OCI-LY1 (cell line): ENCODE measurements at regions not wholly inside any gene's neighbourhood (a gene's known extent, or its start where the extent isn't known, plus 50 kb on each side); places are given as distances from the start of the nearest gene placed in this dataset.

Experiments
- H2AFZ ChIP-seq: fragments of 200-600 bp; sonication (generic), shearing (Covaris generic); 2 replicates; pipeline ENCODE4 v1.6.0; 2014; ENCODE audit warnings: antibody characterized with exemption, mild to moderate bottlenecking, low read length
- H3F3A ChIP-seq: fragments of 200-600 bp; sonication (generic), shearing (Covaris generic); 2 replicates; pipeline ENCODE4 v1.6.0; 2014; ENCODE audit warnings: mild to moderate bottlenecking, antibody characterized with exemption, low read length, moderate library complexity; ENCODE audit not compliant: insufficient read depth
- H3K27ac ChIP-seq: fragments of 200-600 bp; sonication (generic); 2 replicates; pipeline ENCODE4 v1.5.1; 2014; ENCODE audit warnings: low read length, mixed run types, mild to moderate bottlenecking, low read depth; ENCODE audit not compliant: poor library complexity, severe bottlenecking
- H3K27me3 ChIP-seq: fragments of 200-600 bp; sonication (generic); 2 replicates; pipeline ENCODE4 v1.6.0; 2014; ENCODE audit warnings: antibody characterized with exemption, mild to moderate bottlenecking, low read length, moderate library complexity; ENCODE audit not compliant: insufficient read depth
- H3K36me3 ChIP-seq: fragments of 200-600 bp; sonication (generic); 2 replicates; pipeline ENCODE4 v1.6.1; 2014; ENCODE audit warnings: mild to moderate bottlenecking, antibody characterized with exemption, low read length, moderate library complexity, mixed read lengths; ENCODE audit not compliant: insufficient read depth
- H3K4me1 ChIP-seq: fragments of 200-600 bp; sonication (generic); 2 replicates; pipeline ENCODE4 v1.5.1; 2014; ENCODE audit warnings: mild to moderate bottlenecking, low read length, moderate library complexity; ENCODE audit not compliant: insufficient read depth, severe bottlenecking
- H3K4me2 ChIP-seq: fragments of 200-600 bp; sonication (generic), shearing (Covaris generic); 2 replicates; pipeline ENCODE4 v1.6.1; 2014; ENCODE audit warnings: low read length
- H3K4me3 ChIP-seq: fragments of 200-600 bp; sonication (generic); 2 replicates; pipeline ENCODE4 v1.5.1; 2014; ENCODE audit warnings: low read length, low read depth, mild to moderate bottlenecking, mixed read lengths; ENCODE audit not compliant: poor library complexity, severe bottlenecking
- H3K79me2 ChIP-seq: fragments of 200-600 bp; shearing (Covaris generic); 2 replicates; pipeline ENCODE4 v1.6.1; 2016; ENCODE audit warnings: mixed run types, low read length, mixed read lengths; ENCODE audit not compliant: insufficient read depth
- H3K9ac ChIP-seq: fragments of 200-600 bp; sonication (generic), shearing (Covaris generic); 2 replicates; pipeline ENCODE4 v1.6.1; 2014; ENCODE audit warnings: mild to moderate bottlenecking, low read length, mixed read lengths
- H3K9me2 ChIP-seq: fragments of 200-600 bp; sonication (generic), shearing (Covaris generic); 2 replicates; pipeline ENCODE4 v1.6.1; 2014; ENCODE audit warnings: low read depth, mild to moderate bottlenecking, low read length, mixed read lengths
- H3K9me3 ChIP-seq: fragments of 200-600 bp; shearing (Covaris generic); 2 replicates; pipeline ENCODE4 v1.6.1; 2014; ENCODE audit warnings: low read length, mixed read lengths
- H4K20me1 ChIP-seq: fragments of 200-600 bp; sonication (generic), shearing (Covaris generic); 2 replicates; pipeline ENCODE4 v1.6.0; 2016; ENCODE audit warnings: mild to moderate bottlenecking, low read length; ENCODE audit not compliant: insufficient read depth
- EZH2 ChIP-seq: fragments of 200-600 bp; sonication (generic), shearing (Covaris generic); IDR thresholded peaks from 2 replicates; pipeline ENCODE4 v1.8.0; 2017; ENCODE audit warnings: borderline replicate concordance, mixed run types, mild to moderate bottlenecking, antibody characterized with exemption, low read length, moderate library complexity, mixed read lengths
- TF ChIP-seq, protein P1 (sequence below): fragments of 200-600 bp; sonication (generic), shearing (Covaris generic); IDR thresholded peaks from 2 replicates; pipeline ENCODE4 v1.5.1; 2017; ENCODE audit warnings: mild to moderate bottlenecking, antibody characterized with exemption, low read length, moderate library complexity, mixed read lengths

DNA sequence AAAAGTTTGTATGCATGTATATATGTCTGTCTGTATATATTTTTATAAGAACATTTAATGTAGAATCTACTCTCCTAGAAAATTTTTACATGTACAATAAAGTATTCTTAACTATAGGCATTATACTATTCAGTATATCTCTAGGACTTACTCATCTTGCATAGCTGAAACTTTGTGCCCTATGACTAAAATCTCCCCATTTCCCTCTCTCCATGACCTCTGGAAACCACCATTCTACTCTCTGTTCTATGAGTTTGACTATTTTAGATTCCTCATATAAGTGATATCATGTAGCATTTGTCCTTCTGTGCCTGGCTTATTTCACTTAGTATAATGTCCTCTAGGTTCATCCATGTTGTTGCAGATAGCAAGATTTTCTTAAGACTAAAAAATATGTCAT is 205.1 kb upstream of the SMLR1 start:
- Histone ChIP-seq H3K4me1 (no peaks in the 10 kb centered on the region), H3K27ac (no peak overlapping the region), H3K27me3 (no peaks in the 10 kb centered on the region), H3K9me3 (no peaks in the 10 kb centered on the region), H3K79me2 (no peaks in the 10 kb centered on the region), H3K36me3 (no peaks in the 10 kb centered on the region), H3F3A (no peaks in the 10 kb centered on the region), H2AFZ (no peak overlapping the region), H3K4me2 (no peak overlapping the region), H3K9me2 (no peaks in the 10 kb centered on the region), H4K20me1 (no peaks in the 10 kb centered on the region), H3K9ac (no peak overlapping the region), H3K4me3 (no peak overlapping the region)
- TF ChIP-seq, protein P1, sequence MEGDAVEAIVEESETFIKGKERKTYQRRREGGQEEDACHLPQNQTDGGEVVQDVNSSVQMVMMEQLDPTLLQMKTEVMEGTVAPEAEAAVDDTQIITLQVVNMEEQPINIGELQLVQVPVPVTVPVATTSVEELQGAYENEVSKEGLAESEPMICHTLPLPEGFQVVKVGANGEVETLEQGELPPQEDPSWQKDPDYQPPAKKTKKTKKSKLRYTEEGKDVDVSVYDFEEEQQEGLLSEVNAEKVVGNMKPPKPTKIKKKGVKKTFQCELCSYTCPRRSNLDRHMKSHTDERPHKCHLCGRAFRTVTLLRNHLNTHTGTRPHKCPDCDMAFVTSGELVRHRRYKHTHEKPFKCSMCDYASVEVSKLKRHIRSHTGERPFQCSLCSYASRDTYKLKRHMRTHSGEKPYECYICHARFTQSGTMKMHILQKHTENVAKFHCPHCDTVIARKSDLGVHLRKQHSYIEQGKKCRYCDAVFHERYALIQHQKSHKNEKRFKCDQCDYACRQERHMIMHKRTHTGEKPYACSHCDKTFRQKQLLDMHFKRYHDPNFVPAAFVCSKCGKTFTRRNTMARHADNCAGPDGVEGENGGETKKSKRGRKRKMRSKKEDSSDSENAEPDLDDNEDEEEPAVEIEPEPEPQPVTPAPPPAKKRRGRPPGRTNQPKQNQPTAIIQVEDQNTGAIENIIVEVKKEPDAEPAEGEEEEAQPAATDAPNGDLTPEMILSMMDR: no peak
- no peak for TF ChIP-seq EZH2

DNA sequence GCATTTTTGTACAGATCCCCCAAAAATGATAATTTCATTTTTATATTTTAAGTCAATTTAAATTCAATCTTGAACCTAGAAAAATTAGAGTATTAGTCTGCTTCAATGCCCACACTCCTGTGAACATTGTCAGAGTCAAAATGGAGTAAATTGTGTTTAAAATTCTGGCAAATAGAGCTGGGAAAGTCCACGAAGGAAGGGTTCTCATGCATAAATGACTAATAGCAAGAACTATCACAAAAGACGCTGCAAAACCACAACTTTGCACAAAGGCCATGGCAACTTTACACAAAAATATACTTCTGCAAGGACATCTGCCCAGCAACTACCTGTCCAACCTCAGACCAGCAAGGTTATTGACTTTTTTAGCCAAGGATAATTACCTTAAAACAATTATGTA is 203.2 kb upstream of the SMLR1 start:
- Histone ChIP-seq H3K79me2 (no peaks in the 10 kb centered on the region), H3K36me3 (no peaks in the 10 kb centered on the region), H3K4me2 (no peak overlapping the region), H3K9ac (no peak overlapping the region), H3K9me2 (no peaks in the 10 kb centered on the region), H3K27me3 (no peaks in the 10 kb centered on the region), H3K4me1 (no peaks in the 10 kb centered on the region), H3F3A (no peaks in the 10 kb centered on the region), H3K9me3 (no peaks in the 10 kb centered on the region), H3K4me3 (no peak overlapping the region), H3K27ac (no peak overlapping the region), H4K20me1 (no peaks in the 10 kb centered on the region), H2AFZ (no peak overlapping the region)
- TF ChIP-seq EZH2: no peak
- TF ChIP-seq, protein P1: no peak

DNA sequence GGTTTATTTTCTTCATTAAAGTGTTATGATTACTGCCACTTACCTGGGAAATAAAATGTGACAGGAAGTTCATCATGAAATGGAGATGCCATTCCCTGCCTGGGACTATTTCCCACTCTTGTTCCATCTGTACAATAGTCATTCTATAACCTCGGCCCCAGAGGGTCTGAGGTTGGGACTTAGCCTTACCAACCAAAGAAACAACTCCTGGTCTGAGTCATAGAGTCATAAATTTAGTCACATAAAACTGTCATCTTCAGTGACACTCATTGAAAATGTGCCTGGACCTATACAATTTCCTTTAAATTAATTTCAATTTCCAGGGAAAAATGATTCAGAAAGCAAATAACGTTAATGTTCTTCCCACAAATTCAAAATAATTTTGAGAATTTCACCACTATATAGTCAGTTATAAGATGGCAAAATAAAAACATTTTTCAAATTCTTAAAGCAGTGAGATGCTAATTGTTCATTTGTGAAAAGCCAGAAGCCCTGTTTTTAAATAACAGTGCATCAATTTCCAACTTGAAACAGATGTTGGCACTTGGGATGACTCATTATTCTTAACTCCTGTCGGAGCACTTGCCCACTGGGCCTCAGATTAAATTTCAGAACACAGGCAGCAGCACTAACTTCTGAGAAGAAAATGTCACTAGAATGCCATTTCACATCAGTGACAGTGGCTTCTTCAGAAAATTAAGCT is 201.2 kb upstream of the SMLR1 start:
- Histone ChIP-seq H3K27ac (no peak overlapping the region), H3F3A (no peaks in the 10 kb centered on the region), H3K36me3 (no peaks in the 10 kb centered on the region), H3K9me2 (no peaks in the 10 kb centered on the region), H3K9me3 (no peaks in the 10 kb centered on the region), H3K4me3 (no peak overlapping the region), H3K79me2 (no peaks in the 10 kb centered on the region), H2AFZ (no peak overlapping the region), H4K20me1 (no peaks in the 10 kb centered on the region), H3K4me2 (no peak overlapping the region), H3K27me3 (no peaks in the 10 kb centered on the region), H3K4me1 (no peaks in the 10 kb centered on the region), H3K9ac (no peak overlapping the region)
- TF ChIP-seq, protein P1: no peak
- no peak for TF ChIP-seq EZH2
